ENCODE measurements at regions not wholly inside any gene's neighbourhood (a gene's known extent, or its start where the extent isn't known, plus 50 kb on each side); places are given as distances from the start of the nearest gene placed in this dataset.

- DNase-seq (ENCODE audit: low read depth, low spot score) = no peak
Measured at GRCh38 chr18:27826101-27826500, 350.8 kb downstream of the CDH2 start.

GRCh38 chr18:27825689-27826088 is 351.2 kb downstream of the CDH2 start:
- no peak for DNase-seq (ENCODE audit: low read depth, low spot score)

- DNase-seq (ENCODE audit: low read depth, low spot score) = no peak
Measured at GRCh38 chr18:27824841-27825681, 351.9 kb downstream of the CDH2 start.

GRCh38 chr18:27824275-27824674 is 352.7 kb downstream of the CDH2 start:
- no peak for DNase-seq (ENCODE audit: low read depth, low spot score)

- DNase-seq (ENCODE audit: low read depth, low spot score) = no peak
Measured at GRCh38 chr18:27823053-27823452, 353.9 kb downstream of the CDH2 start.

GRCh38 chr18:27808683-27809082 is 368.2 kb downstream of the CDH2 start:
- no peak for DNase-seq (ENCODE audit: low read depth, low spot score)

GRCh38 chr18:27803957-27804356 is 373.0 kb downstream of the CDH2 start:
- DNase-seq (ENCODE audit: low read depth, low spot score) = no peak

- no peak for DNase-seq (ENCODE audit: low read depth, low spot score)
Measured at GRCh38 chr18:27797484-27797883, 379.4 kb downstream of the CDH2 start.

- no peak for DNase-seq (ENCODE audit: low read depth, low spot score)
Measured at GRCh38 chr18:27794181-27794926, 382.6 kb downstream of the CDH2 start.

- no peak for DNase-seq (ENCODE audit: low read depth, low spot score)
Measured at GRCh38 chr18:27793013-27793785, 383.7 kb downstream of the CDH2 start.

GRCh38 chr18:27789406-27789805 is 387.5 kb downstream of the CDH2 start:
- DNase-seq (ENCODE audit: low read depth, low spot score) = no peak

GRCh38 chr18:27787547-27787946 is 389.4 kb downstream of the CDH2 start:
- DNase-seq (ENCODE audit: low read depth, low spot score) = no peak

GRCh38 chr18:27785815-27786471 is 391.0 kb downstream of the CDH2 start:
- no peak for DNase-seq (ENCODE audit: low read depth, low spot score)

- no peak for DNase-seq (ENCODE audit: low read depth, low spot score)
Measured at GRCh38 chr18:27780061-27780745, 396.7 kb downstream of the CDH2 start.

GRCh38 chr18:27778925-27779324 is 398.0 kb downstream of the CDH2 start:
- DNase-seq (ENCODE audit: low read depth, low spot score) = no peak

GRCh38 chr18:27778441-27778840 is 398.5 kb downstream of the CDH2 start:
- no peak for DNase-seq (ENCODE audit: low read depth, low spot score)

- no peak for DNase-seq (ENCODE audit: low read depth, low spot score)
Measured at GRCh38 chr18:27772081-27772480, 404.8 kb downstream of the CDH2 start.

- DNase-seq (ENCODE audit: low read depth, low spot score) = no peak
Measured at GRCh38 chr18:27771571-27771970, 405.4 kb downstream of the CDH2 start.

- DNase-seq (ENCODE audit: low read depth, low spot score) = no peak
Measured at GRCh38 chr18:27769152-27769551, 407.8 kb downstream of the CDH2 start.

- no peak for DNase-seq (ENCODE audit: low read depth, low spot score)
Measured at GRCh38 chr18:27763936-27764335, 413.0 kb downstream of the CDH2 start.

- no peak for DNase-seq (ENCODE audit: low read depth, low spot score)
Measured at GRCh38 chr18:27763341-27763740, 413.6 kb downstream of the CDH2 start.
